ENCODE measurements at regions not wholly inside any gene's neighbourhood (a gene's known extent, or its start where the extent isn't known, plus 50 kb on each side); places are given as distances from the start of the nearest gene placed in this dataset.
A peak's percentile ranks its signal among the peaks of the same experiment; 100 is the strongest.

- TF ChIP-seq CTCF (IDR thresholded peaks at IDR 0.05; ENCODE audit: low read length) (peak; percentile 43; the same call in 1 of the 2 replicates), EZH2 (IDR thresholded peaks at IDR 0.05; ENCODE audit: borderline replicate concordance, low read length) (no peak)
Measured at GRCh38 chr2:19687017-19687659, 214.6 kb downstream of the TTC32 start.

Data from OCI-LY1 (cell line).